GM21737 (cell line): ENCODE measurements at regions not wholly inside any gene's neighbourhood (a gene's known extent, or its start where the extent isn't known, plus 50 kb on each side); places are given as distances from the start of the nearest gene placed in this dataset.

ENCODE experiments used
- ATAC-seq: cut with Tn5 transposase; IDR thresholded peaks from one replicate; pipeline ENCODE4 v1.9.1; 2021; ENCODE audit warnings: mild to moderate bottlenecking, moderate library complexity; ENCODE audit not compliant: unreplicated experiment

- no peak for ATAC-seq
Observed at GRCh38 chr3:31244929-31245817, 287.6 kb upstream of the STT3B start.

DNA sequence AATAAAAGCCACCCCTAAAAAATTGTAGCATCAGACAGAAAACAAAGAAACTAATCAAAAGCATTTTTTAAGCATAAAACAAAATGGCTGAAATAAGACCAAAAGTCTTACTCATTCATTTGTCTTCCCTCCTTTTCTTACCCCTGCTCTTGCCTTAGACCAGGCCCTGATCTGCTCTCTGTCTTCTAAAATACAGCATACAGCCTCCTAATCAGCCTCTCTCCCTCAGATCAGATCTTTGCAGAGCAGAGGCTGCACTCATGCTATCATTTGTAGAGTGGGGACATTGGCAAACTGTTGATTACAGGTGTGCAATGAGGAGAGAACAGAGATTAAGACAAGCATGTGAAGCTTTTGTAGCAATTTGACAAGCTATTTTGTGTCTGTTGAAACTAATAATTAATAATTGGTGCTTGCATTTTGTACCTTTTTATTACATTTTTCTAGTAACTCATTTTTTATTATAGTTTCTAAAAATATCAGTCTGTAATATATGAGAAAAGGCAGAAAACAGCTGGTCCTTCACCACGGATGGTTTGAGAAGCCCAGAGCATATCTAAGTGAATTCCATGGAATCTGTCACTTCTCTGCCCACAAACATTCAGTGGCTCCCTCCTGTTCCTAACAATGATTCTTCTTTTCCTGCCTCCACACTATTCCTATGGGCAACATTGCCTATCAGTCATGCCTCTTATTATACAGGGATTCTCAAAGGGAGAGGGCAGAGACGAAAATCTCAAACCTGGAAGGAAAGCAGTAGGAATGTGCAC, 286.2 kb upstream of the STT3B start:
- no peak for ATAC-seq

- no peak for ATAC-seq
Observed at GRCh38 chr3:31247063-31247447, 285.7 kb upstream of the STT3B start.

GRCh38 chr3:31247850-31248562, 284.7 kb upstream of the STT3B start:
- ATAC-seq, result peak; percentile 46

GRCh38 chr3:31248563-31248992, 284.1 kb upstream of the STT3B start:
- peak; percentile 8 for ATAC-seq

GRCh38 chr3:31249545-31249944, 283.2 kb upstream of the STT3B start:
- ATAC-seq, result no peak

DNA sequence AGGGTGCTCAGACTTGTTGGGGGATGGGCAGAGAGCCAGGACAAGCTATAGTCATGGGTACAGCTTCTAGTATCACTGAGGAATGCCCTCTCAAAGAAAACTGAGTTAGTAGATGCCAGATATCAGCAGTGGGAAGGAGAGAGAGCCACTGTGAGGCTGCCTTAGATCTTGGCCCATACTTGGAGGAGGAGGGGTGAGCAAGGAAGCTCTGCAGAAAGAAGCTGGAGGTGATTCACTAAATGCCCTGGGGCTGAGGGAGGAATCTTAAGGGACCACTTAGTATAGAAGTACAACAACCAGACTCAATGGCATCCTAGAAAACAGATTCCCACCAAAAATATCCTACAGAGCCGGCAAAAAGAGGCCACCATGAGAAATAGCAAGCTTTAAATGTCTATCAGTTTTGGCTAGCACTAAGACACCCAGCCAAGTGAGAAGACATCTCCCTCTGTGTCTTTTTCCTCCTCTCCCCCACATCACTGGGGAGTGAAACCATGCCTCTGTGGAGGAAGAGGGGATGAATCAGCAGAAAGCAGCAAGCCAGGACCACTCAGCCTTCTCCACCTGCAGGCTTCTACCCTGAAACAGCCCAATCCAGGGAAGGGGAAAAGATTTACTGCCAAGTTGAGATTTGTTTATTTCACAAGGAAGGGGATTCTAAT, 282.5 kb upstream of the STT3B start:
- no peak for ATAC-seq

DNA sequence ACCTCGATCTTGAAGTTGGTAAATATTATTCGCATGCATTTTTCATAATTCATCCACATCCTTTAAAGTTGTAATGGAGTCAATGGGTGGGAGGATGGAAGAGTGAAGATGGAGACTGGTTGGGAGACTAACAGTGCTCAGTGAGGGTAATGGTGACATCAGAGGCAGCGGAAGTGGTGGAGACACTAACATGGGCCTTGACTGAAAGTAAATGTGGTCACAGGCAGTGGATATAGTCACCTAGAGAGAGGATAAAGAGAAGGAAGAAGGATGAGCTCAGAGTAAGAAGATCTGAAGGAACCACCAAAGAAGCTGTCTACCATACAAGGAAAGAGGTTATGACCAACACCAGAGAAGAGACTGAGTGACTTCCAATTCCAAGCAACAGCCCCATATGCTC, 281.6 kb upstream of the STT3B start:
- no peak for ATAC-seq

GRCh38 chr3:31252216-31253185, 280.2 kb upstream of the STT3B start:
- ATAC-seq, result no peak

DNA sequence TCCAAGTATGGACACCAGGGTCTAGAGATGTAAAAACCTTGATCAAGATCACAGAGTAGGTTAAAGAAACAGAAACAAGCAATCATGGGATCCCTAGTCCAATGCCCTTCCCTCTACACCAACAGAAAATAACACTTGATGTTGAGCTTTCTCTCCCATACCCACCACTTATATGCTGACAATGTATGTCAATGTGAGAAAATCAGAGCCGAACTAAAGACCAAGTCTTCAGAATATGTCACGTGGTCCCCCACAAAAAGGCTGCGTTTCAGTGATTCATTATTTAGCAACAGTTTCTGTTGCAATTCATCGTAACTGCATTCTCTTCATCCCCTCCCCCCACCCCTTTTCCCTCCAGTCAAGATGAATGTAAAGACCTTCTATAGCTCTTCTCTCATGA, 278.9 kb upstream of the STT3B start:
- ATAC-seq, result no peak

- no peak for ATAC-seq
Observed at GRCh38 chr3:31254483-31254882, 278.2 kb upstream of the STT3B start.

DNA sequence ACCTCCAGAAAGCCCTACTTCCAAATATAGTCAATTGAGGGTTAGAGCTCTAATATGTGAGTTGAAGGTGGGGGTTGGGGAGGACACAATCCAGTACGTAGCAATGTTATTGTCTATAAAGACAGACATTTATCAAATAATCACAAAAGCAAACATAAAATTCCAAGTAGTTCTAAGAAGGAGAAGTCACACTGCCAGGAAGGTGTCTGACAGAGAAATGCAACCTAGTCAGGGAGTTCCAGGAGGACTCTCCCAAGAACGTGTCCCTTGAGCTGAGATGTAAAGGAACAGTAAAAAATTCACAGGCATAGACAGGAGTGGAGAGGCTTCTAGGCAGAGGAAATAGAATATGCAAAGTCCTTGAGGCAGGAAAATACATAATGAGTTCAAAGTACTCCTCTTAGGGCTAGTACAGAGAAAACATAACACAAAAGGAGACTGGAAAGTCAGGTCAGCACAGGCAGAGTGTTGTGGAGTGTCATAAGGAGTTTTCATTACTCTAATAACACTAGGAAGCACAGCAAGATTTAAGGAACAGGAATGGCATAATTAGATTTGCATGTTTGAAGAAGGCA, 277.6 kb upstream of the STT3B start:
- no peak for ATAC-seq

DNA sequence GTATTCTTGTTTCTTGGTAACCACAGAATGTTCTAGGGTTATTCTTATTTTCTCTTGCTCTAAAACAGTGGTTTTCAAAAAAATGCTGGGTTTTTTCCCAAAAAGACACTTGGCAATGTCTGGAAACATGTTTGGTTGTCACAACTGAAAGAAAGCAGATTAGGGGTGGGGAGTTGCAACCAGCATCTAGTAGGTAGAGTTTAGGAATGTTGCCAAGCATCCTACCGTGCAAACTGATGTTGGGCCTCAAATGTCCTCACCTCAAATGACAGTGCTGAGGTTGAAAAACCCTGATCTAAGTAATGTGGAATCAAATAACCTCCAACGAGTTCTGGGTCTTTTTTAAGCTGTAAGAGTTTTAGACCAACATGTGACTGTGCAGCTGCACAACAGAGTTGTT, 270.5 kb upstream of the STT3B start:
- ATAC-seq, result no peak

DNA sequence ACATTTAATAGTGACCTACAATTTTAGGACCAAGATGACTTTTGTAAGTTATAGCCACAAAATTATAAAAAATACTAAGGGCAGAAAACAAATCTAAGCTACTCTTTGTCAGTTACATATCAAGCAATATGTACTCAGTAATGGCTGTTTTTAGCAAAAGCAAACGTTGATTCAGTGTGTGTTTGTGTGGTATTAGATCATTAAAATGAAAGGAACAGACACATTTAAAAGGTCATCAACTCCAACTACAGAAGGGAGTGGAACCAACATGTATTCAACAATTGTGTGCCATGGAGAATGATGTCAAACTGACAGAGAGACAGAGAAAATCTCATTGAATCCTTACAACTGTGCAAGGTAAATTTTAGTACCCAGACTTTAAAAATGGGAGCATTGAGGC, 268.8 kb upstream of the STT3B start:
- no peak for ATAC-seq

- ATAC-seq, result no peak
Observed at GRCh38 chr3:31265646-31266428, 266.9 kb upstream of the STT3B start.

DNA sequence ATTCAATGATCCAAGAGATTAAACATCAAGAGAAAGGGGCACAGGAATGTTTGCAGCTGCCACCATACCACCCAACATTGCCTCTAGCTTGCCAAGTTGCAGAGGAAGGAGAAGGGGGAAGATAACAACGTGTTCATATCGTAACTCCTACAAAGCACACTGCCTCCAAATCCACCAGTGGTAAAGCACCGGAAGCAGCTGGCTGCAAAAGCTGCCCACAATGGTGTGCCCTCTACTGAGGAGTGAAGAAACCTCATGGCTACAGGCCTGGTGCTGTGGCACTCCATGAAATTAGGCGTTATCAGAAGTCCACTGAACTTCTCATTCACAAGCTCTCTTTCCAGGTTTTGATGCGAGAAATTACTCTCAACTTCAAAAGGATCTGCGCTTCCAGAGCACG, 263.9 kb upstream of the STT3B start:
- ATAC-seq, result no peak

- ATAC-seq, result no peak
Observed at GRCh38 chr3:31270010-31270409, 262.7 kb upstream of the STT3B start.

- ATAC-seq, result no peak
Observed at GRCh38 chr3:31274326-31275024, 258.2 kb upstream of the STT3B start.
